GM12891 (cell line): ENCODE measurements at regions not wholly inside any gene's neighbourhood (a gene's known extent, or its start where the extent isn't known, plus 50 kb on each side); places are given as distances from the start of the nearest gene placed in this dataset.

Source experiments
- POLR2A ChIP-seq: IDR thresholded peaks from 2 replicates; pipeline ENCODE4 v1.6.1; 2011; ENCODE audit warnings: low read depth, low read length, control low read depth
- POLR2AphosphoS5 ChIP-seq: IDR thresholded peaks from 2 replicates; pipeline ENCODE4 v1.6.1; 2011; ENCODE audit warnings: low read depth, low read length, control low read depth

GRCh38 chr5:28065656-28066055 lies 1027.3 kb upstream of the CDH9 start:
- no peak for TF ChIP-seq POLR2AphosphoS5
- no peak for TF ChIP-seq POLR2A
